GM21360 (cell line): ENCODE measurements at regions not wholly inside any gene's neighbourhood (a gene's known extent, or its start where the extent isn't known, plus 50 kb on each side); places are given as distances from the start of the nearest gene placed in this dataset.

Experiments used
- ATAC-seq: cut with Tn5 transposase; IDR thresholded peaks from one replicate; pipeline ENCODE4 v1.9.1; 2021; ENCODE audit warnings: mild to moderate bottlenecking, moderate library complexity; ENCODE audit not compliant: unreplicated experiment

DNA sequence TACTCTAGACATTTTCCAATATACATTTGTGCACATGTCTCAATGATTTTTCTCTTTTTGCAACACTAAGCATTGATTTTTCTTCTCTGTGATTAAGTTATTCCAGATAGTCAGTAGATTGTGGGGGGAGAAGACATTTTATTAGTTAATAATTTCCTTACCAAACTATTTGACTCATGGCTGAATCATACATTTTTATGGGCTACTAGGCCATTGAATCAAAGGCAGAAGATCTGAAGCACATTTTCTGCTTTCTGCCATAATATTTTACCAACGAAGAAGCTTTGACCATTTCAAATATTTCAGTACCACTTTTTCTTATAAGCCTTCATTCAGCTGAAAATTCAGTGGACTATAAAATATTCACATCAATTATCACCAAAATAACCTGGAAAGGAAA is 175.6 kb downstream of the IRX2 start:
- no peak for ATAC-seq

DNA sequence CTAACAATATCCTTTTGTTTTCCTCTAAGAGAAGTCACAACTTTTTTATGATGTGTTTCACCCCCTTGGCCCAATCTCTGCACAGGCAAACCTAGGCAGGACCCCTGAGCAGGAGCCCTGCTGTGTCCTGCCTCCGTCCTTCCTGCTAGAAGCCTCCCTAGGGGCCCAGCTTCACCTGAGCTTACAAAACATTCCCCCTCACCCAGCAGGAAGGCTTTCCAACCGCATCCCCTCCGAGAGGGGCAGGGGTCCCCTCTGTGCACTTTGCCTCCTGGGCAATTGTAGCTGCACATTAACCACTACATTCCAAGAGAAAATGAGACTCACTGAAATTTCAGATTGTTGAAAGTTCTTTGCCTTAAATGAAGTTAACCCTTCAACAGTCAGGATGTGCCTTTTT is 176.2 kb downstream of the IRX2 start:
- ATAC-seq = no peak

DNA sequence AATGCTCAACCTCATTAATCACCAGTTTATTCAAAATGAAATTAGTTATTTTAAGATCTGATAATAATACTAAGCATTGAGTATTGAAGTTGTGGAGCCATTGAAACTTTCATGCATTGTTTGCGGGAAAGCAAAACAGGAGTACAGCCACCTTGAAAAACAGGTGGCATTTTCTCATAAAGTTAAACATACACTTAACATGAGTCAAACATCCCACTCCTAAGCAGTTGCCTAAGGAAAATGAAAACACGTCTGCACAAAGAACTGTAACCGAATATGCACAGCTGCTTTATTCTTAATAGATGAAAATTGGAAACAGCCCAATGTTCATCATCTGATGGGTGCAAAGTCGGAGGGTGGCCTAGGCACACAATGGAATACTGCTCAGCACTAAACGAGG is 177.3 kb downstream of the IRX2 start:
- no peak for ATAC-seq

DNA sequence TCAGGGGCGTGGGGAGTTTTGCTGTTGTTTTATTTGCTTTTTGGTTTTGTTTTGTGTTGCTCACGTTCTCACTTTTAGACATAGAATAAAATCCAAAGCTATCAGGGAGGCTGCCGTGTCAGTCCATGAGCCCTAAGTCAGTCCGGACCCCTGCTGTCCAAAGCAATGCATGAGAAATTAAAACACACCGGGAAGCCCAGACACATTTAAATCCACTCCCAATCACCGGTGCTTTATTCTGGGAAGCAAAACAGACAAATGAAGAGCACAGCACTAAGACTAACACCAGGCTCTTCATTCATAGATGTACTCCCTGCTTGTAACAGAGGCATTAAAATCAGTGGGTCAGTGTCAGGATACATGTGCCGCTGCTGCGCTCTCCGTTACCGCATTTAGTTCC is 180.9 kb downstream of the IRX2 start:
- ATAC-seq = no peak

DNA sequence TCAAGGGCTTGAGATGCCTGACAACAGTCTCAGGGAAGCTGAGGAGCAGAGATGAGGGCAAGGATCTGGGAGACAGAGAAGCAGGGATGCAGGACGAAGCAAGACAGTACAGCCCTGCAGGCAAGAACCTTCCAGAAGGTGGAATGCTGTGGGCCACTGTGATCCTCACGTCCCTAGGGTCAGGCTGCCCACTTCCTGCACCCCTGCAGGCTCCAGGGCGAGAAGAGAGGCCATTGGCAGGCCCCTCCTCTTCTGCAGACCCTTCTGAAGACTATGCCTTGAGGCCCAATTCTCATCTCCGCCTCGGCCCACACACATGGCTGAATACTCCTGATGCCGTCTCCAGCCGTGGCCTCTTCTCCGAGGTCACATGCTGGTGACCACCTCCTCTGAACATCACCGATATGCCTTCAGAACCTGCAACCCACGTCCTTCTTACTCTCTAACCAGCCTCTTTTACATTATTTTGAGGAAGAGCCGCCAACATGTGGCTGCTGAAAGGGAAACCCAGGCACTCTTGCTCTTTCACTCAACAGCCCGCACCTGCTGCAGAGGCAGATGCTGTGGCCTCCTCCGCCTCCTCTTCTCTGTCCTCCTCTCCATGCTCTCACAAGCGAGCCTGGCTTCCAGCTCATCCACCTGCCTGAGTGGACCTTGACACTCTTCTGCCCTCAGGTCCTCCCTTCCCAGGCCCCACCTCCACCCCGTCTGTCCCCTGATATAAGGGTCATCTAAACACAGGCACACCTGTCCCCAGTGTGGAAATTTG is 181.5 kb downstream of the IRX2 start:
- ATAC-seq = no peak

DNA sequence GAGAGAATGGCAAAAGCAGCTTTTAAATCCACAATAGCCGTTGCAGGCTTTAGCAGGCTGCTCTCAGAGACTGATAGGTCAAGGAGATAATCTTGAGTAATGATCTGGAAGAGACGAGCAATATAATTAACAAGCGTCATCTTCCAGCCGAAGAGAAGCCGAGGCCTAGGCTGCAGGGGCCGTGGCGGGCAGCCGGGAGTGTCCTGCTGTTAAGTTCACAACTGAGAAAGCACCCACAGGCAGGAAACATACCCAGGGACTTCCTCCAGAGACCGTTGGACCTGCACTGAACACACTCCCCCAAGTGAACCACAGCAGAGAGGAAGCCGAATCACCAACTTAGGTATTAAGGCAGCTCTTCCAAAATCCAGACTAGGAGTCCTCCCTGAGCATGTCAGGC is 182.3 kb downstream of the IRX2 start:
- no peak for ATAC-seq

DNA sequence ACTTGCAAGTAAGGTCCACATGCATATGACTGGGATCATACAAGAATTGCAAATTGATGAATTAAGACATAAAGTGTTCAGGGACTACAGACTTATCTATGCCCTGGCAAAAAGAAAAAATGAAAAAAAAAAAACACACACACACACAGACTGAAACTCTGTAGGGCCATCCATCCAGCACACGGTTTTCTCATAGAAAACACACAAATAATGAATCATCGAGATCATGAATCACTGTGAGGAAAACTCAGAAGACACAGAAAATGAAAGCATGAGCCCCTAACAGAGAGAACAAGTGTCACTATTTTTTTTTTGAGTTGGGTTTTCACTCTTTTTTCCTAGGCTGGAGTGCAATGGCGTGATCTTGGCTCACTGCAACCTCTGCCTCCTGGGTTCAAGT is 185.2 kb downstream of the IRX2 start:
- no peak for ATAC-seq

DNA sequence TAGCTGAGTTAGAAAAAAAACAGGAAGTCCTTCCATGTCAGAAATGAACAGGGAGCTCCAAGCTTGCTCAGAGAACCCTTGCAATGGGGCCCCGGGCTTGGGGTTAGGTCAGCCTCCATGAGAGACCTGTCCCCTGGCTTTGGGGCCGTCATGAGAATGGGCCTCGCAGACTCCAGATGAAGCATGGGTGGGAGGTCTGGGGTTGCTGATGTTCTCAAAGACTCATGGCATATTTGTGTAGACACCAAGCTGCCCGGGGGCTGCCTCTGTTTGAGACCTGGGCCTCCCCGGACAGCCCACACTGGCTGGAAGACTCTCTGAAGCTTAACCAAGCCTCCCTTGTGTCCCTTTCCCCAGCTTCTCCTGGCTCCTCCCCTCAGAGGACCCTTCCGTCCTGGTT is 186.3 kb downstream of the IRX2 start:
- ATAC-seq = no peak

DNA sequence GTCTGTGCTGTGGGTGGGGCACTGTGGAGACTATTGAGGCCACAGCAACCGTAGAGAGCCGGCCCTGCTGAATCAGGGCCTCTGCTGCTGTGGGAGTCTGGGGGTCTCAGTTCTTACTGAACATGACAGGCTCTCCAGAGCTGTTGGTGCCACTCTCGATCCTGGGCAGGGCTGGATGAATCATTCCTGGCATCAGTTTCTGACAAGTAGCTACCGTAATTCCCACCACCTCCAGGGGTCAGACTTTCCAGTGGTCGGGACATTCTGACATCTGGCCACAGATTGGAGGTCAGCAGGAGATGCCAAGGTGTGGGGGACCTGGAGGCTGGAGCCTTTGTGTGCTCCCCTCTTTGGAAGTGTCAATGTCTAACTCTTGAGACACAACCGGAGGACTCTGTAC is 188.4 kb downstream of the IRX2 start:
- no peak for ATAC-seq

DNA sequence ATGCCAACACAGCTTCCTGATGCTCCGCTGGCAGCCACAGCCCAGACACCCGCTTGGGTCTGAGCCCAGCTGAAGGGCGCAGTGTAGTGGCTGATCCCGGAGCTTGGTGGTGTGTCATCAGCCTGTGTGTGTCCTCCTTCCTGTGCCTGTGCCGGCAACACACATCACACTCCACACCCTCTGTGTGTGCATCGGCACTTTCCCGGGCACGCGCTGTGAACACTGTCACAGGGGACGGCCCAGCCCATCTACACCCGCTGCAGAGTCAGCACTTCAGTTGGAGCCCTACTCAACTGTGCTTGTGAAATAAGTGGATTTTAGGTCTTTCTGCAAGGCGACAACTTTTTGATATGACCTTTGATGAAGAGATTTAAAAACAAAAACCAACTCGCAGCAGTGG is 189.4 kb downstream of the IRX2 start:
- ATAC-seq = no peak

DNA sequence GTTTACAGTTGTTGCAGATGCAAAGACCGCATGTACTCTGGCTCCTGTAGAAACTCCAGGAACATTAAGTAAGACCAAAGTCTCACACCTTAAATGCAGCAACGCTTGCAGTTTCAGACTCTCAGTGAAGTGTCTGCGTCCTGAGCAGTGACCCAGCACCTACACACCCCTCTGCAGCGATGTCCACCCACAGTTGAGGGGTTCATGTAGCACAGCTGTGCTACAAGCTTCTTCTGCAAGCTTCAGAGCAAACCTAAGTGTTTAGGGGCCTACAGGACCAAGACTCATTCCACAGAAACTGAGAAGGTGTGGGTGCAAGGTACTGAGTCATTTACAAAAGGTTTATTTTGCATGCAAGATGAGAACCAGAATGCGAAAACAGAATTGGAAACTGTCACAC is 191.0 kb downstream of the IRX2 start:
- no peak for ATAC-seq

DNA sequence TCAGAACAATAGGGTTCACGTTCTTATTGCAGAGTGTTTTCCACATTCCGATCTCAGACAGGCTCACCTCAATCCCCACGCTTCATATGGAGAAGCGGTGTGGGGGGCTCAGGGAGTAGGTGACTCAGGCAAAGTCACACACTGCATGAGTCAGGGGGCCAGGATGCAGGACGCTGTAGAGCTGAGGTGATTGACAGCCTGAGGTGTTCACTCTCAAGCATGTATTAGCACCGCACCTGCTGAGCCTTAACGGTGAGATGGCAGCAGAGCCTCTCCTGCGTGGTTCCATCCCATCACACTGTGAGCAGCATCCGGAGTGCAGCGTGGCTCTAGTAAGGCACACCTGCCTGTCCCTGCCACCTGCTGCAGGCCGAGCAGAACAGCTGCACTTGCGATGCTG is 194.0 kb downstream of the IRX2 start:
- no peak for ATAC-seq

DNA sequence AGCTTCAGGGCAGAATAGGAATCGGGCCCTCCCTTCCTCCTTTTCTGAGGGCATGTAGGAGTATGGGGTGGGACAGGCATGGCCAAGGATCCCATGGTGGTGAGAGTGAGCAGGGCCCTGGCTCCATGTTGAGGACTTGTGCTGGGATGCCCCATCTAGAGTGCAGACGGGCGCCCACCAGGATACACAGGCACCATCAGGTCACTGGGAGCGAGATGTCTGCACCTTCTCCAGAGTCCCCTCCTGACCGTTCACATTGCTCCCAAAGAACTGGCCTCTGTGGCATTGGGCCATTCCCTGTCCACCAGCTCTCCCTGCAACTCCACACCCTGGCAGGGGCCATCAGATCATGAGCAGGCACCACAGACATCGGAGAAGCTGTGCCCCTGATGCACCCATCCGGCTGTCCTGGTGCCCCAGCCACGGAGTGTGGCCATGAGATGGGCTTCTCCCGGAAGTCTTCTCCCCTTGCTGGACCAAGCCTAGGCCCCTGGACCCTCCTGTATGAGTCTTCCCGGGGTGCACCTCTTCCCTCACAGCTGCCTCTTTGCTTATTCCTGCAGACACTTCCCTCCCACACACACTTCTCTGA is 195.0 kb downstream of the IRX2 start:
- no peak for ATAC-seq

DNA sequence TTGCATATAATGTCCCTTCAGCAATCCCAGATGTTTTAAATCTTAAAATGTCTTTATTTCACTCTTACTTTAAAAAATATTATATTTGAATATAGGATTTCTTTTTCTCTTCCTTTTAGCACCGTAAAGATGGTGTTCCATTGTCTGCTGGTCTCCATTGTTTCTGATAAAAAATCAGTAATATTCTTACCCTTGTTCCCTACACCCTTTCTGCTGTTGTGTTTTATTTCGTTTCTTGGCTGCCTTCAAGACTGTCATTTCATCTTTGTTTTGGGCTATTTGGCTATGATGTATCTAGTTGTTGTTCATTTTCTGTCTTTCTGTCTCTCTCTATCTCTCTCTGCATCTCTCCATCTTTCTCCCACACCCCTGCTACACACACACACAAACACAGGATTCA is 197.9 kb downstream of the IRX2 start:
- no peak for ATAC-seq

DNA sequence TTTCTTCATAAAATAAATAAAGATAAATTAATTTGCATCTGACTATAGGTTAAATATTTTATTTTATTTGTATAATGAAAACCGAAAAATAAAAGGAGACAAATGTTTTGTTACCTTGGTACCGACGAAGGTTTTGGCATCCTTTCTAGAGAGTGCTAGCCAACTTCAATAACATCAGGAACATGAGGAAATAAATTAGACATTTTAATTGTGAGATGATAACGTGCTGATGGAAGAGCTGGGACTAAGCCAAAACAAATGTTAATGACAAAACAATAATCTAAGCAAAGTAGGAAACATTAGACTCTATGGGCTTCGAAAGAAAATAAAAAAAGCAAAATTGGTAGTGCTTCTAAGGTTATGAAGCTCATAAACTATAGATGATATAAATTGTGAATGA is 201.0 kb downstream of the IRX2 start:
- no peak for ATAC-seq

DNA sequence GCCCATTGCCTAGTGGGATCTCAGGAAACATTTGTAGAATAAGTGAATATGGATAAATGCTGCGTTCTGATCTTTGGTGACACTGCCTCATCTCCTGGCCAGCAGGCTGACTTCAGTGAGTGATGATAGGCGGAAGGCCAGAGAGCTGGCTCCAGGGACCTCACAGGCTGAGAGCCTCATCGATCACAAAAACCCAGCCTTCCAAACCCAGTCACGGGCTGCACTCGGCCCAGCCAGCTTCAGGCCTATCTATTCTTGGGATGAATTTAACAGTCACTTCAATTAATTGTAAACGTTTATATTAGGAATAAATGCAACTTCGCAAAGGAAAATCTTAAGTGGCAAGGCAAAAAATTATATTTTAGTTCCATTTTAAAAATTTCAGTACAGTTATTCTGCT is 201.6 kb downstream of the IRX2 start:
- no peak for ATAC-seq

DNA sequence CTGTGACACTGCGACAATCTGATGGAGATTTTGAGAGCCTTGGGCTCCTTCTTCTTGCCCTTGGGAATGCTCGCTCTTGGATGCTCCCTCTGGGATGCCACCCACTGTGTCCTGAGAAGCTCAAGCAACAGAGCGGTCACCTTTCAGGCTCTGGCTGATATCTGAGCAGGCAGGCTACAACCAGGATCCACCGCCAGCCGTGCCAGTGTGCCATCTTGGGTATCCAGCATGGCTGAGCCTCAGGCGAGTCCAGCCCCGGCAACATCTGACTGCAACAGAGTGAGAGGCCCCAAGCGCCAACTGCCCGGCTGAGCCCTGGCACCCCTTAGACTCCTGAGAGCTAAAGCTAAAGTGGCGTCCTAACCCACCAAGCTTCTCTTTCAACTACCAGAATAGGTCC is 202.1 kb downstream of the IRX2 start:
- ATAC-seq = no peak

DNA sequence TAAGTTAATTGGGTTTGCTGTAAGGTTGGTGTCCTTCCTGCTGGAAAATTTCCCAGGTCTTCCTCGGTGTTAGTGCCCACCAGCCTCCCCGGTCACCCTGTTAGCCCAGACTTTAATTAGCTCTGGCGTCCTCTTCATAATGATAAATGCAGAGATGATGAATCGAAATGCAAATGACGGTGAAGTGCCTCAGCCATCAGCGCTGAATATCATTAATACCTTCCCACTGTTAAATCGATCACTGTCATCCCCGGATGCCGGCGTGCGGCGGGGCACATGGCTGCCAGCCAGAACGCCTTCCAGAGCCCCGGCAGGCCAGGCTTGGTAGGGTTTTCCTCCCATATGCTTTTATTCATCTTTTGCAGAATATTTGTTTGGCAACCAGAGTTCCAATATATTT is 204.5 kb downstream of the IRX2 start:
- no peak for ATAC-seq

DNA sequence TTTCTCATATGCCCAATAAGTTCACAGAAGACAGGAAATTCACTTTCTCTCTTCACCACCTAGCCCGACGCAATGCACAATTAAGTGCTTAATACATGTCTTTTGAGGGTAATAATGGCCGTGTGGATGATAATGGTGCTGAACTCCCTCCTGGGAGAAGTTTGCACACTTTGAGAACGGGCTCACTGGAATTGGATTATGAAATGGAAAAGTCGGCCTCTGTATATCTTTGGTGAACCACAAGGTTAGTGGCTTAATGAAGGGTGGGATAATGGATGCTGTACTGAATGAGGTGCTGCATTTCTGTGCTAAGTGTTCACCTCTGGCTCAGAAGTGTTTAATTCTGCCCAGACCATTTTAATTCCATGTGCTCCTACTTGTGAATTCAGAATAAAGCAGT is 207.5 kb downstream of the IRX2 start:
- no peak for ATAC-seq

DNA sequence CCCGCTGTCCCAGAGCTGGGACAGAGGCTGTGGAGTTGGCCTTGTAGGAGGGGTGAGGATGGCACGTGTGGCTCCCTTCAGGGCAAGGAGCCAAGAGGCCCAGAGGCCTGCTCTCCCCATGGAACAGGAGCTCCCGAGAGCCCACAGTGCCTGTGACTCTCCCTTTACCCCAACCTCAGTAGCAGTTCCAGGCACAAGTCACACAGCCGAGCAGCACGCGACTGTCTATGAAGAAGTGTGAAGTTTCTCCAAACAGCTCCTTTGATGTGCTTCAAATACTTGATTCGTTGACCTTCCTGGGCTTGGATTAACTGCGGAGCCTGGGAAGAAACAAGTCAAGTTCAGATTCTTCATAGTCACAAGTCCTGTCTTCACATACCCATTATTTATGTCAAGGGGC is 208.7 kb downstream of the IRX2 start:
- no peak for ATAC-seq

DNA sequence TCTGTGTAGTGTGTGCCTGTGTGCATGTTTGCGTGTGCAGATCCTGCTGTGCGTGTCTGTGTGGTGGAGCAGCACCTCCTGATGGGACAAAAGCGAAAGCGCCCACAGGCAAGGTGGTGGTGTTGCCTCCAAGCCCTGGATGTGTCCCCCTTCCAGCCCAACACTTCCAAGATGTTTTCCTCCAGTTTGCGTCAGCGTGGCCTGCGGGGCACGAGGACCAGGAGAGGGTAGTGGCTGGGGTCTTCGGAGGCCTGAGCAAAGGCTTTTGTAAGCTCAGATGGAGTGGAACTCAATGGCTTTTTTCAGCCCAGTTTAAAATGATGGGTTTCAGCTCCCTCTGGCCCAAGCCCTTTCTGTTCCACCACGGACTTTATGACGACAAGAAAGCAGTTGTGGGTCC is 209.5 kb downstream of the IRX2 start:
- ATAC-seq = no peak

DNA sequence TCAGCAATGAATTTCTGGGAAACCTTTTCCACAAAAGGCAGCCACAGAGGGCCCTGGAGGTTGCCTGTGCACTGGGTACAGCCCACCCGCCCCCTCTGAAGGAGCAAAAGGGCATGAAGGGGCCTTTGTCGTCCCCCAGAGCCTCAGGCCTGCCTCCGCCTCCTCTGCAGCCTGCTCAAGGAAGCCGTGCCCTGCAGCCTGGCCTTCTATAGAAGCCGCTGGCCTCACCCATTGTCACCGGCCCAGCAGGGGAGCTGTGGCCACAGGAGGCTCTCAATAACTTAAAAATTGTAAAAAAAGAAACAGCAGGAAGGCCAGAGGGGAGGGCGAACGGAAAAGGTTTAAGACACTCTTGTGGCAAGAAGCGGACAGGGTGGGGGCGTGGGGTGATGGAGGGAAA is 213.3 kb downstream of the IRX2 start:
- no peak for ATAC-seq
